AG10803 (cell line): ENCODE measurements at regions not wholly inside any gene's neighbourhood (a gene's known extent, or its start where the extent isn't known, plus 50 kb on each side); places are given as distances from the start of the nearest gene placed in this dataset.
"Not testable (repeated sequence)": the region's sequence is repeated elsewhere in the genome, so short reads cannot be mapped to it uniquely, and the experiment has no call there.

Experiments used
- DNase-seq: peaks from one replicate; pipeline ENCODE4 v3.0.0; 2010; ENCODE audit warnings: low read depth
- H3K4me3 ChIP-seq: 2 replicates; pipeline ENCODE4 v1.5.1; 2011; ENCODE audit warnings: mild to moderate bottlenecking, low read length, control low read depth
- CTCF ChIP-seq: conservative IDR thresholded peaks from 2 replicates; pipeline ENCODE4 v1.5.1; 2011; ENCODE audit warnings: mild to moderate bottlenecking, low read length, control low read depth, inconsistent platforms

- H3K4me3 ChIP-seq, DNase-seq: not testable (repeated sequence)
These were observed 51.5 kb downstream of the VPREB1 start for GRCh38 chr22:22296047-22296446.

GRCh38 chr22:22297159-22297793 is 52.7 kb downstream of the VPREB1 start:
- peak; percentile 9 for DNase-seq
- peak overlapping the region; percentile 70 for H3K4me3 ChIP-seq

GRCh38 chr22:22297794-22298653 is 53.4 kb downstream of the VPREB1 start:
- peak; percentile 37 for TF ChIP-seq CTCF
- peak overlapping the region; percentile 70 for H3K4me3 ChIP-seq
- peak; percentile 56 for DNase-seq

GRCh38 chr22:22298654-22299009 is 54.0 kb downstream of the VPREB1 start:
- H3K4me3 ChIP-seq: peak overlapping the region; percentile 69
- not testable (repeated sequence) for DNase-seq

GRCh38 chr22:22300511-22300910 is 55.9 kb downstream of the VPREB1 start:
- not testable (repeated sequence) for H3K4me3 ChIP-seq, DNase-seq

- DNase-seq, H3K4me3 ChIP-seq: not testable (repeated sequence)
These were observed 56.4 kb downstream of the VPREB1 start for GRCh38 chr22:22300946-22301345.

- H3K4me3 ChIP-seq: no peak overlapping the region
- no peak for DNase-seq
These were observed 72.0 kb downstream of the VPREB1 start for GRCh38 chr22:22316589-22316988.

DNA sequence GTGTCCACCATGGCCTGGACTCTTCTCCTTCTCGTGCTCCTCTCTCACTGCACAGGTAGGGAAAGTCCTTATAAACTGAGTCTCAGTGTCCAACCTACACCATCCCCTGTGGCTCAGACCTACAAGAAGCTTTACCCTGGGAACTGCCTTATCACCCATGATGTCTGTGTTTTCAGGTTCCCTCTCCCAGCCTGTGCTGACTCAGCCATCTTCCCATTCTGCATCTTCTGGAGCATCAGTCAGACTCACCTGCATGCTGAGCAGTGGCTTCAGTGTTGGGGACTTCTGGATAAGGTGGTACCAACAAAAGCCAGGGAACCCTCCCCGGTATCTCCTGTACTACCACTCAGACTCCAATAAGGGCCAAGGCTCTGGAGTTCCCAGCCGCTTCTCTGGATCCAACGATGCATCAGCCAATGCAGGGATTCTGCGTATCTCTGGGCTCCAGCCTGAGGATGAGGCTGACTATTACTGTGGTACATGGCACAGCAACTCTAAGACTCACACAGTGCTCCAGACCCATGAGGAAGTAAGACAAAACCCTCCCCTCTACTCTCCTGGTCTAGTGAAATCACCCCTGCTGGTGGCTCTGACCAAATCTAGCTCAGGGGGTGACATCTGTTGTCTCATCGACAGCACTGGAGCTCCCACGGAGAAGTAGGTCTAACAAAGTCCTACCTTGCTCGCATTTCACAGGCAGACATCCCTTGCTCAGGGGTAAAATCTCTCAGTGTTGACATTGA is 74.3 kb downstream of the VPREB1 start:
- no peak for DNase-seq
- H3K4me3 ChIP-seq: no peak overlapping the region
- TF ChIP-seq CTCF: no peak

More at GRCh38 chr22:22316589-22316988, 72.0 kb downstream of the VPREB1 start:
- TF ChIP-seq CTCF: no peak

GRCh38 chr22:22321743-22322611 is 77.4 kb downstream of the VPREB1 start:
- DNase-seq: peak; percentile 49
- peak; percentile 76 for TF ChIP-seq CTCF
- not testable (repeated sequence) for H3K4me3 ChIP-seq
